ENCODE measurements at regions not wholly inside any gene's neighbourhood (a gene's known extent, or its start where the extent isn't known, plus 50 kb on each side); places are given as distances from the start of the nearest gene placed in this dataset.

DNA sequence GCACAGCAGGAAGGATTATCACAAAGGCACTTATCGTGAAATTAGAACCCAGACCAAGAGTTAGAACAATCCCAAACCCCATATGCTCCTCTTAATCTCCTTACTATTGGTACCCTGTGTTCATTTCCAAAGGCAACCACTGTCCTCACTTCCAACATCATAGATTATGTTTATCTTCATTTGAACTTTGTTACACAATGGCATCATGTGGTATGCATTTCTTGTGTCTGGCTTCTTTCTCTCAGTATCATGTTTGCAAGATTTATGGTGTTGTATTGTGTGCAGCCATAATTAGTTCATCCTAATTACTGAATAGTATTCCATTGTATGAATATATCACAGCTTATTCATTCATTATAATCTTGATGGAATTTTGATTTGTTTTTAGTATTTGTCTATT is 124.6 kb upstream of the SEC61G start:
- Mint-ChIP-seq H3K36me3 (no peaks in the 10 kb centered on the region), H3K4me3 (no peak overlapping the region), H3K27ac (no peak overlapping the region), H3K27me3 (peaks cover 13% of the 10 kb centered on the region), H3K9me3 (peaks cover 0 to 6% (median 0%) of the 10 kb centered on the region in 7 donors), H3K4me1 (no peaks in the 10 kb centered on the region)
- no peaks in the 10 kb centered on the region for H3K36me3 ChIP-seq (ENCODE audit: control insufficient read depth, insufficient read depth, low read length)
- no peak for DNase-seq
- H3K4me1 ChIP-seq (ENCODE audit: control insufficient read depth, insufficient read depth, low read length, poor library complexity, severe bottlenecking), result no peaks in the 10 kb centered on the region
- H3K9me3 ChIP-seq (ENCODE audit: control insufficient read depth in 2 of 2, low read length in 2 of 2), result no peaks in the 10 kb centered on the region
- no peak for ATAC-seq (ENCODE audit: low read depth in 2 of 2)
- no peak overlapping the region for H3K27ac ChIP-seq (ENCODE audit: insufficient read depth, low read length, poor library complexity, severe bottlenecking)
- no peak overlapping the region for H3K4me3 ChIP-seq (ENCODE audit: low read depth, low read length)
- peaks cover 4% of the 10 kb centered on the region for H3K27me3 ChIP-seq (ENCODE audit: control insufficient read depth, insufficient read depth, low read length)

DNA sequence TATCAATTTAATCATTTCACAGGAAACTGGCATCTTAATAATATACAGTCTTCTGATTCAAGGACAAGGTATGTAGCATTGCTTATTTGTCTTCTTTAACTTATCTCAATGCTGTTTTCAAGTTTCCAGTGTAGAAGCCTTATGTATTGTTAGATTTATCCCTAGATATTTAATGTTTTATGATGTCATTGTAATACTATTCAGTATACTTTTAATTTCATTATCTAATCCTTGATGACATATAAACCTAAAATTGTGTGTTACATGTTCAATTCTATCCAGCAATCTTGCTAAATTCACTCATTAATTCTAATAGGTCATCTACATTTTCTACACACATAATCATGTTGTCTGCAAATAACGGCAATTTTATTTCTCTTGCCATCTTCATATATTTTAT is 126.3 kb upstream of the SEC61G start:
- Mint-ChIP-seq H3K9me3 (peaks cover 0 to 1% (median 0%) of the 10 kb centered on the region in 7 donors), H3K36me3 (no peaks in the 10 kb centered on the region), H3K27ac (no peak overlapping the region), H3K4me1 (no peaks in the 10 kb centered on the region), H3K4me3 (no peak overlapping the region), H3K27me3 (peaks cover 16% of the 10 kb centered on the region)
- Histone ChIP-seq H3K4me1 (ENCODE audit: control insufficient read depth, insufficient read depth, low read length, poor library complexity, severe bottlenecking) (no peaks in the 10 kb centered on the region), H3K36me3 (ENCODE audit: control insufficient read depth, insufficient read depth, low read length) (no peaks in the 10 kb centered on the region), H3K27ac (ENCODE audit: insufficient read depth, low read length, poor library complexity, severe bottlenecking) (no peak overlapping the region), H3K9me3 (ENCODE audit: control insufficient read depth in 2 of 2, low read length in 2 of 2) (no peaks in the 10 kb centered on the region), H3K27me3 (ENCODE audit: control insufficient read depth, insufficient read depth, low read length) (peaks cover 4% of the 10 kb centered on the region), H3K4me3 (ENCODE audit: low read depth, low read length) (no peak overlapping the region)
- DNase-seq (no peak), ATAC-seq (ENCODE audit: low read depth in 2 of 2) (no peak)

DNA sequence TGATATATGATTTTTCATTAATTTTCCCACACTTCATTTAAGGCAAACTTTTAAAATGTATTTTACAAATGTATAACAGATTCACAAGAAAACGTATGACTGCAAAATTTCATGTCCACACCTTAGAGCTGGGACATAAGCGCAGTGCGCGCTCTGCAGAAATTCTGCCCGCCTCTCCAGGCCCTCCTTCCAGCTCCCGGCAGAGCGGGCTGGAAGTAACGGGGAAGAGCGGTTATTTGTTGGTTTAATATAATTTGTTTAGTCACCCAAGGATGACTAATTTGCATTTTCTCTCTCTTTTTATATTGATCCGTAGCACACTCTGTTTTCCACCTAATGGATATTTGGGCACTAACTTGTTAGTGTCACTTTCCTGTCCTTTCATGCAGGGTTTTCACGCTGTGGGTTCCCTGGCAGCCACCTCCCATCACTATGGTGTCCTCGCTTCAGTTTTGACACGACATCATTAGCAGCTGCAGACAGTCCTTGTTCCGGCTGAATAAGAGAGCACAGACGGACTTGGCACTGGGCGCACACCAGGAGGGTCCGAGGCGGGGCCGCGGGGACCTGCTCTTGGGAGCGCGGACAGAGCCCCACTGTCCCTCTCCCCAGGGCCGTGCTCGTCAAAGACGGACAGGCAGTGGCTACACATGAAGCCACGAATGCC is 129.2 kb upstream of the SEC61G start:
- no peaks in the 10 kb centered on the region for H3K36me3 Mint-ChIP-seq
- H3K4me3 Mint-ChIP-seq, result no peak overlapping the region
- Histone ChIP-seq H3K4me1 (ENCODE audit: control insufficient read depth, insufficient read depth, low read length, poor library complexity, severe bottlenecking) (no peaks in the 10 kb centered on the region), H3K4me3 (ENCODE audit: low read depth, low read length) (no peak overlapping the region), H3K27ac (ENCODE audit: insufficient read depth, low read length, poor library complexity, severe bottlenecking) (no peak overlapping the region), H3K36me3 (ENCODE audit: control insufficient read depth, insufficient read depth, low read length) (no peaks in the 10 kb centered on the region), H3K9me3 (ENCODE audit: control insufficient read depth in 2 of 2, low read length in 2 of 2) (no peaks in the 10 kb centered on the region), H3K27me3 (ENCODE audit: control insufficient read depth, insufficient read depth, low read length) (peaks cover 4% of the 10 kb centered on the region)
- H3K4me1 Mint-ChIP-seq, result no peaks in the 10 kb centered on the region
- H3K9me3 Mint-ChIP-seq, result peaks cover 0 to 1% (median 0%) of the 10 kb centered on the region in 7 donors
- no peak overlapping the region for H3K27ac Mint-ChIP-seq
- no peak for DNase-seq
- ATAC-seq (ENCODE audit: low read depth in 2 of 2), result no peak
- H3K27me3 Mint-ChIP-seq, result peaks cover 21% of the 10 kb centered on the region

DNA sequence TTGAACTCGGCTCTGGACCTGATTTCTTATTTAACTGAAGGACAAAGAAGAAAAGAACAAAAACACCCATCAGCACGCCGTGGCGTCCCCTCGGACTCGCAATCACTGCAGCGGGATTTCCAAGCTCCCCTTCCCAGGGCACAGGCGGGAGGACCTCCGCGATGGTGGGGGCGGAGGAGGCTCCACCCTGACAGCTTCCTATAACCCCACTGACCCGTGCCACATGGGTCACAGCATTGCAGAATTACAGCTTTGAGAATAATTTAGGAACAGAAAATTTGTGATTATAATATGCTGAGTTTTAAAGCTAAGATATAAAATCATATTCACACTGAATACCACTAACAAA is 129.7 kb upstream of the SEC61G start:
- no peaks in the 10 kb centered on the region for H3K4me1 Mint-ChIP-seq
- DNase-seq, result no peak
- Histone ChIP-seq H3K36me3 (ENCODE audit: control insufficient read depth, insufficient read depth, low read length) (no peaks in the 10 kb centered on the region), H3K4me1 (ENCODE audit: control insufficient read depth, insufficient read depth, low read length, poor library complexity, severe bottlenecking) (no peaks in the 10 kb centered on the region), H3K27ac (ENCODE audit: insufficient read depth, low read length, poor library complexity, severe bottlenecking) (no peak overlapping the region), H3K4me3 (ENCODE audit: low read depth, low read length) (no peak overlapping the region), H3K9me3 (ENCODE audit: control insufficient read depth in 2 of 2, low read length in 2 of 2) (no peaks in the 10 kb centered on the region), H3K27me3 (ENCODE audit: control insufficient read depth, insufficient read depth, low read length) (peaks cover 4% of the 10 kb centered on the region)
- H3K36me3 Mint-ChIP-seq, result no peaks in the 10 kb centered on the region
- no peak overlapping the region for H3K27ac Mint-ChIP-seq
- ATAC-seq (ENCODE audit: low read depth in 2 of 2), result no peak
- H3K27me3 Mint-ChIP-seq, result peaks cover 22% of the 10 kb centered on the region
- no peak overlapping the region for H3K4me3 Mint-ChIP-seq
- no peaks in the 10 kb centered on the region for H3K9me3 Mint-ChIP-seq

DNA sequence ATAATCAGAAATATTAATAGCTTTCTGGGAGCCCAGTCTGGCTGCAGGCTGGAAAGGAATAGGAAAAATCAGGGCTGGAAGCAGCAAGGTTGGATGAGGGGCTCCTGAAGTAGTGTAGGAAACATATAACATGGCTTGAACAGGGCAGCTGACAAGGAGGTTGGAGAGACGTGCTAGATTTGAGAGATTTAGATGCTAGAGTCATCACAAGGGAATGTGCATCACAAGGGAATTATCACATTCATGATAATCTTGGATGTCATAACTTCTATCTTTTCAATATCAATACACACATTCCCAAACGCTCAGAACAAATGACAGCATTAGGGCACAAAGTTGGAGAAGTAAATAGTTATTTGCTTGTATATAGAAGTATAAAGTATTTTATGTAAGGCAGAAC is 120.9 kb upstream of the EGFR start:
- Histone ChIP-seq H3K4me1 (ENCODE audit: control insufficient read depth, insufficient read depth, low read length, poor library complexity, severe bottlenecking) (no peaks in the 10 kb centered on the region), H3K27ac (ENCODE audit: insufficient read depth, low read length, poor library complexity, severe bottlenecking) (no peak overlapping the region), H3K4me3 (ENCODE audit: low read depth, low read length) (no peak overlapping the region), H3K9me3 (ENCODE audit: control insufficient read depth in 2 of 2, low read length in 2 of 2) (no peaks in the 10 kb centered on the region), H3K36me3 (ENCODE audit: control insufficient read depth, insufficient read depth, low read length) (no peaks in the 10 kb centered on the region), H3K27me3 (ENCODE audit: control insufficient read depth, insufficient read depth, low read length) (no peaks in the 10 kb centered on the region)
- no peaks in the 10 kb centered on the region for H3K36me3 Mint-ChIP-seq
- no peak for ATAC-seq (ENCODE audit: low read depth in 2 of 2)
- peaks cover 0 to 2% (median 0%) of the 10 kb centered on the region in 7 donors for H3K9me3 Mint-ChIP-seq
- no peak for DNase-seq
- H3K4me3 Mint-ChIP-seq, result no peak overlapping the region
- no peak overlapping the region for H3K27ac Mint-ChIP-seq
- H3K4me1 Mint-ChIP-seq, result no peaks in the 10 kb centered on the region
- peaks cover 4% of the 10 kb centered on the region for H3K27me3 Mint-ChIP-seq

DNA sequence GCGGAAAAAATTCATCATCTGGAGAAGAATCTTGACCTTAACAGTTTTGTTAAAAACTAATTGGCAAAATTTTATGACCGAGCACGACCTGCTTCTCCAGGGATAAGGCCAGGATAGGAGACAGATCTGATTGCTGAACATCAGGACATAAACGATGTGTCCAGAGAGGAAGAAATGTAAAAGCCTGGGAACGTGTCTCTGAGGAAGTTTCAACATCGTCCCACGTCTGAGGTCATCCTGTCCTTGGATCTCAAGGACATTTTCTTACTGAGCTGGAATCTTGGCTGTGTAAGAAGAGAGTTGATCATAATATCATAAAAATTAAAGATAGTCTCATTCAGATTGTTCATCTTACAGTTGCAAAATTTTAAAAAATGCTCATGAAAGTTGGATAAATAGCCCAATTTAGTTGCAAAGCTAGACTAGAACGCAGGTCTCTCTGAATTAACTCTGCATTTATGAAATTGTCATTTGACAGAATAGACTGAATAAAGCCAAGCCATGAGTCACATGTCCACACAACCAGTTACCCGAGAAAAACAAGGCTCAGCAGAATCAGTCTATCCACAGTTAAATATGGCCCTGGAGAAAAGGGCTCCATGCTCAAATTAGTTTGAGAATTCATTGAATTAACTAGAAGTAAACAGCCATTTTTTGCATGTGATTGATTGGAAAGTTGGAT is 120.0 kb upstream of the EGFR start:
- H3K27ac Mint-ChIP-seq, result no peak overlapping the region
- H3K4me1 Mint-ChIP-seq, result no peaks in the 10 kb centered on the region
- Histone ChIP-seq H3K27ac (ENCODE audit: insufficient read depth, low read length, poor library complexity, severe bottlenecking) (no peak overlapping the region), H3K9me3 (ENCODE audit: control insufficient read depth in 2 of 2, low read length in 2 of 2) (no peaks in the 10 kb centered on the region), H3K4me3 (ENCODE audit: low read depth, low read length) (no peak overlapping the region), H3K36me3 (ENCODE audit: control insufficient read depth, insufficient read depth, low read length) (no peaks in the 10 kb centered on the region), H3K4me1 (ENCODE audit: control insufficient read depth, insufficient read depth, low read length, poor library complexity, severe bottlenecking) (no peaks in the 10 kb centered on the region), H3K27me3 (ENCODE audit: control insufficient read depth, insufficient read depth, low read length) (no peaks in the 10 kb centered on the region)
- H3K27me3 Mint-ChIP-seq, result no peaks in the 10 kb centered on the region
- no peak overlapping the region for H3K4me3 Mint-ChIP-seq
- no peaks in the 10 kb centered on the region for H3K36me3 Mint-ChIP-seq
- no peak for ATAC-seq (ENCODE audit: low read depth in 2 of 2)
- peaks cover 0 to 4% (median 0%) of the 10 kb centered on the region in 7 donors for H3K9me3 Mint-ChIP-seq
- DNase-seq, result no peak

DNA sequence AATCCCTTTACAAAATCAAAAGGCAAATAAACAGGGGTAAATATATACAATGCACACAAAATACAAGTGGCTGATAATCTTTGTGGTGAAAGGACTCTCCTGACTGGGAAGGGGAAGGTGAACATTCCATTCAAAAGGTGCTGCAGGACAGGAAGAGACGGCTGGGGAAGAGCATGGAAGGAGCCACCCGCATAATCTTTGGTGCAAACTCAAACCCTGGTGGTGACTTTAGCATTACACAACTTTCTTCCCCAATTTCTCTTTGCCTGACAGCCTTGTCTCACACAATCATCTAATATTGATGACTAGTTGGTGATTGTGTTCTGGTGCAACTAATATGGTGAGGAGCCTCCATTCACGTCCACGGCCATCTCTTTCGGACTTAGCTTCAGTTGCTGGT is 117.0 kb upstream of the EGFR start:
- no peak for DNase-seq
- H3K9me3 Mint-ChIP-seq, result peaks cover 0 to 6% (median 2%) of the 10 kb centered on the region in 7 donors
- H3K4me3 ChIP-seq (ENCODE audit: low read depth, low read length), result no peak overlapping the region
- no peaks in the 10 kb centered on the region for H3K4me1 Mint-ChIP-seq
- H3K9me3 ChIP-seq (ENCODE audit: control insufficient read depth in 2 of 2, low read length in 2 of 2), result no peaks in the 10 kb centered on the region
- H3K36me3 ChIP-seq (ENCODE audit: control insufficient read depth, insufficient read depth, low read length), result no peaks in the 10 kb centered on the region
- H3K27ac Mint-ChIP-seq, result no peak overlapping the region
- no peak overlapping the region for H3K4me3 Mint-ChIP-seq
- no peaks in the 10 kb centered on the region for H3K27me3 Mint-ChIP-seq
- no peaks in the 10 kb centered on the region for H3K36me3 Mint-ChIP-seq
- no peaks in the 10 kb centered on the region for H3K27me3 ChIP-seq (ENCODE audit: control insufficient read depth, insufficient read depth, low read length)
- H3K27ac ChIP-seq (ENCODE audit: insufficient read depth, low read length, poor library complexity, severe bottlenecking), result no peak overlapping the region
- H3K4me1 ChIP-seq (ENCODE audit: control insufficient read depth, insufficient read depth, low read length, poor library complexity, severe bottlenecking), result no peaks in the 10 kb centered on the region
- no peak for ATAC-seq (ENCODE audit: low read depth in 2 of 2)

DNA sequence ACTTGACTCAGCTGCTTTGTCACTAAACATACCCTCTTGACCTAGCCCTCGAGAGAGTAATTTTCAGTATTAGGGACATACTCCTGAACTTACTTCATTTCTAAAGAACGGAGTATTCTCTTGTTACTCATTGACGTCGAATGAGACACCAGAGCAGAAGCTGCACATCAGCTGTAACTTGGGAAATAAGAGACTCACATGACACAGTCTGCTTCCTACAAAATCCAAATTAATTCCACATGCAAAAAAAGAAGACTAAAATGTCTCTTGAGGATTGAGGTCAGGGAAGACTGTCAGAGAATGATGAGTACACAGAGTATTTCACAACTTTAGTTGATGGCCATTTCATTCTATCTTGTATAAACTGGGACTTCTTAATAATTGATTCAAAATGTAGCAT is 114.7 kb upstream of the EGFR start:
- no peaks in the 10 kb centered on the region for H3K36me3 Mint-ChIP-seq
- Histone ChIP-seq H3K4me1 (ENCODE audit: control insufficient read depth, insufficient read depth, low read length, poor library complexity, severe bottlenecking) (no peaks in the 10 kb centered on the region), H3K4me3 (ENCODE audit: low read depth, low read length) (no peak overlapping the region), H3K9me3 (ENCODE audit: control insufficient read depth in 2 of 2, low read length in 2 of 2) (no peaks in the 10 kb centered on the region), H3K27ac (ENCODE audit: insufficient read depth, low read length, poor library complexity, severe bottlenecking) (no peak overlapping the region), H3K36me3 (ENCODE audit: control insufficient read depth, insufficient read depth, low read length) (no peaks in the 10 kb centered on the region), H3K27me3 (ENCODE audit: control insufficient read depth, insufficient read depth, low read length) (no peaks in the 10 kb centered on the region)
- no peak overlapping the region for H3K4me3 Mint-ChIP-seq
- ATAC-seq (ENCODE audit: low read depth in 2 of 2) (no peak), DNase-seq (no peak)
- no peaks in the 10 kb centered on the region for H3K27me3 Mint-ChIP-seq
- peaks cover 0 to 7% (median 3%) of the 10 kb centered on the region in 7 donors for H3K9me3 Mint-ChIP-seq
- H3K4me1 Mint-ChIP-seq, result no peaks in the 10 kb centered on the region
- H3K27ac Mint-ChIP-seq, result no peak overlapping the region
